DMS153 treated with DMSO at 0.1 percent for 48 hours (cell line): ENCODE measurements at regions not wholly inside any gene's neighbourhood (a gene's known extent, or its start where the extent isn't known, plus 50 kb on each side); places are given as distances from the start of the nearest gene placed in this dataset.

Experiments
- DNase-seq: peaks from one replicate; lab custom pipeline; 2025; ENCODE audit not compliant: unreplicated experiment; lab: John Stamatoyannopoulos, UW

DNA sequence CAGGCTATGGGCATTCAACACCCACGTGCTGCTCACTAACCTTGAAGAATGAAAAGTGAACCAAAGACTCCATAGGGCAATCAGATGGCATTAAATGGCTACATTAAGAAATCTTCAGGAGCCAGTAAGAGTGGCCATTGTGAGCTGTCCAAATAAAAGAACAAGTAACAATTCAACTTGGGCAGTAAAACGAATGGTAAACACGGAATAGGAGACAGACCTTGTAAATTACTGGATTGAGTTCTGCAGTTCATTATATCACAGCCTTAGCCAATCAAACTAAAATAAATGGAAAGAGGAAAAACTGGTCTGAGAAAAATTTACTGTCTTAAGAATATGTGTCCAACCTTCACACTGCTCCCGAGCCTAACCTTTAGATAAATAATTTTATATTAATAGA lies 306.5 kb upstream of the ZNF521 start:
- no peak for DNase-seq

DNA sequence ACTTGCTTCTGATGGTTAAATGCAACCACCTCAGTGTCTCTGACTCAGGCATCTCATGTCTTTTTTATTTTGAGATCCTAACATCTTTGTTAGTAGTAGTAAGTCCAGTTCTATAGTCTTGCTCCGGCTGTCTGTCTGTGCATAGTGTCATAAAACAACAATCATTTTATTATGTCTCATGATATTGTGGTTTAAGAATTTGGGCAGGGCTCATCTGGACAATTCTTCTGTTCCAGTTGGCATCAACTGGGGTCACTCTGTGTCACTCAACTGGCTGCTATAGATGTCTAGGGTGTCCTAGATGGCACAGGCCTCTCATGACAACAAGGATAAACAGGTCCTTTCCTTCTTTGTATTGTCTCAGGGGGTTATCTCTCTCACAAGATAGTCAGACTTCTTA lies 299.6 kb upstream of the ZNF521 start:
- no peak for DNase-seq

DNA sequence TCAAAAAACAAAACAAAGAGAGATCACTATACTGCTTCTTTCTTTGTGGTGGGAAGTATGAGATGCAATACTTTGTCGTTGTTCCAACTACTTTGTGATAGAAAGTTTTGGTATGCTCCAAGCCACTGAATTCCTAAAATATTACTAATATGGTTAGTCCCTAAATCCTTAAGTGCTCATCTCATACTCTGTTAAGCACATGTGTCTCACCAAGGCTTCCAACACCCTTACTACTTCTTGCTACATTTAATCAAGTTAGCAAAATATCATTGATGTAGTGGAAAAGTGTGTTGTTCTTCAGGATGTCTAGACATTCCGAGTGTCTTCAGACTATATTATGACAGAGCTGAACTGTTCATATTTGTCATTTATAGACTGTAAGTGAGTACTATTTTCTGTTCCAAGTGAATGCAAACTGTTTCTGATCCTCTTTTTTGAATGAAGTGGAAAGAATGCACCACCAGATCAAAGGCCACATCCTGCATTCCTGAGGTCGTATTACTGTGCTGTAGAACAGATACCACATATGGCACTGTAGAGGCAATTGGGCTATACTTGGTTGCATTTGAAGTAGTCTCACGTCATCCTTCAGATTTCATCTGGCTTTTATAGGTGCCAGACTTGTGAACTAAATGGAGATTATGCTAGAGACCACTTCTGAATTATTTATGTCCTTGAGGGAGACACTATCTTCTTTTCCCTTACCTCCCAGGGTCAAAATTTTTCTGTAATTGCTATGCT lies 298.4 kb upstream of the ZNF521 start:
- no peak for DNase-seq

DNA sequence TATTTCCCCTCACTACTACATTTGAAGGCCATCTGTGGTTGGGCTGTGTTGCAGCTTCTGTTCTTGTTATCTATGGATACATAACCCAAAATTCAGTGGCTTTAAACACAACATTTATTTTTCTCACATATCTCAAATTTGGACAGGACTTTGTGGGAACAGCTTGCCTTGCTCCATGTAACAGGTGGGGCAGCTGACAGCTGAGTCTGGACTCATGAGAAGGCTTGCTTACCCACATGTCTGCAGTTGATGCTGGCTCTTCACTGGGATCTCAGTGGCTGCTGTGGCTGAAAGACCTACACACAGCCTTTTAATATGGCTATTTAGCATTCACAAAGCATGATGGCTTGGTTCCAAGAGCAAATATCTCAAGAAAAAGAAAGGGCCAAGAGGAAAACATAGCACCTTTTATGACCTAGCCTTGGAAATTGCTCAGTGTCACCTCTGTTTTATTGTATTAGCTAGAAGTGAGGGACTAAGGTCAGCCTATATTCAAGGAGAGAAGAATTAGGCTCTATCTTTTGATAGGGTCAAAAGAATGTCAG lies 296.8 kb upstream of the ZNF521 start:
- DNase-seq = no peak

DNA sequence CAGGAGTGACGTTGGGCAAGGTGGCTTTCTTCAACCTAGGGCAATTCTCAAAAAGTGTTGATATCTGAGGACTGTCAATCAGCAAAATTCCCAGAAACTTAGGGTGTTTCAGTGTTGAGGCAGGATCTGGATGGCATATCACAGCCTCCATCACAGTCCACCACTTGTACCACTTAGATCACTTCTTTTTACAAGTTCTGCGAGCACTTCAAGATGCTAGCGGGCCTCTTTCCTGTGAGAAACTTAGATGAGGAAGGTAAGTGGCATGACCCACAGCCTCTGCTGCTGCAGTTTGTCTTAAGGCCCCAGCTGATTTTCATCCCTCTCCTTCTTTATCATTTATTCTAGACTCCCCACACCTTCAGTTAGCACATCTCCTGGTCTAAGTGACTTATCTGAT lies 295.4 kb upstream of the ZNF521 start:
- DNase-seq = no peak

DNA sequence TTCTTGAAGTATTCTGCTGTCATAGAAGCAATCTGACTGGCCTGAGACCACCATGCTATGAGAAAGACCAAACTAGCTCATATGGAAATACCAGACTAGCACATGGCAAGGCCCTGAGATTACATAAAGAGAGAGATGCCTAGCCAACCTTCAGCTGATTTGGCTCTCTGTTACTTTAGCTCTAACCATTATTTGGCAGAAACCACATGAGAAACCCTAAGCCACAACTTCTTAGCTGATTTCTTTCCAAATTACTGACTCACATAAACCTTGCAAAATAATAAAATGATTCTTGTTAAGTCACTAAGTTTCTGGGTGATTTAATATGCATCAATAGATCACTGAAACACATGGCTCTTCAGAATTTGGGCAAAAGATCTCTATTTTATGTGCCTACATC lies 295.0 kb upstream of the ZNF521 start:
- no peak for DNase-seq

DNA sequence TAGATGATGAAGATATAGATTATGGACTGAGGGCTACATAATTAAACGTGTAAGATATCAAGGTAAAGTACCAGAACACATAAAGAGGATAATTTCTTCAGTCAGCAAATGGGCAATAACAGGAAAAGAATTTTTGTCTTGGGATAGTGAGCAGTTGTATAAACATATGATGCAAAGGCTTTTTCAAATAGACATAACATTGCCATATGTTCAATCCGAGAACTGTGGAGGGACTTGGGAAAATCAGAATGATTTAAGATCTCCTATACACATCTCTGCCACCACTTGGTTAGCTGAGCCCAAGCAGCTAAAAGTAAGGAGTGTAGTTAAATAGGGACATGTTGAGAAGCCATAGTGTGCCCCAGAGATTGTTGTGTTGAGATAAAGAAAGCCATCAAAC lies 287.6 kb upstream of the ZNF521 start:
- no peak for DNase-seq

DNA sequence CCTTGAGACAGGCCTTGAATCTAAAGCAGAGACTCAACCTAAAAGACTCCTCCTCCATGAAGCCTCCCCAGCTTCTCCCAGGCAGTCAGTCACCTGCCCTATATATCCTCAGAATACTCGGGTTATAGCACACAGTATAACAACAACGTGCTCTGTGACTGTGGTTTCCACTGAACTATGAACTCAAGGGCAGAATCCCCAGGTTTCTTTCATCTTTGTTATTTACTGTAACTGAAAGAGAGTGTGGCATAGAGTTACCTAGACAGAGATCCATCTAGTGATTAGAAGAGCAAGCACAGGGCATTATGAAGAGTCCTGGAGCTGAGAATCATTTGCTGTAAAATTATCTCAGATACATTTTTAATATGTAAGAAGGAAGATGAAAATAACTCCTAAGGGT lies 281.6 kb upstream of the ZNF521 start:
- DNase-seq = no peak

DNA sequence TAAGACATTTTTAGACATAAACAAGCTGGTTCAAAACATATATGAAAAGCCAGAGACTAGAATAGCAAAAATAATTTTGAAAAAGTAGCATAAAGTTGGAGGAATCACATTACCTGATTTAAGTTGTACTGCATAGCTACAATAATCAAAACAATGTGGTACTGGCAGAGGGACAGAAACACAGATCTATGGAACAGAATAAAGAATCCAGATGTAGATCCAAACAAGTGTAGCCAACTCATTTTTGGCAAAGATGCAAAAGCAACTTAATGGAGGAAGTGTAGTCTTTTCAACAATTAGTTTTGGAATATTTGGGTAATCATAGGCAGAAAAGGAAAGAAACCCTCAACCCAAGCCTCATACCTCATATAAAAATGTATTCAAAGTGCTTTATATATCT lies 278.7 kb upstream of the ZNF521 start:
- DNase-seq = no peak

DNA sequence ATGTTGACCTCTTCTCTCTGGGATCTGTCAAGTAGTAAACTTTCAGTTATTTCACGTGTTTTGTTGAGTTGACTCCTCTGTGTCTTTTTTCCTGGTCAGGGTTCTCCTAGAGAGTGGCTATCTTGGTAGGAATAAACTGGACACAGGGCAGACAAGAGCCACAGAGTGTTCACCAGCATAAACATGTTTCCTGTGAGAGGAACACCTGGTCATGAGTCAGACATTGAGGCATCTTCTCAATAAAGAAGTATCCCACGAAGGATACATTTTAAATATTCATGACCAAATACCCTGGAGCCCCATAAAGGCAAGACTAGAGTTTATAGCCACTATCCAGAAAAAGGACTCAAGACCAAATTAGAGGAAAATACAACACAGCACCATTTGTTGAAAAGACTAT lies 269.7 kb upstream of the ZNF521 start:
- no peak for DNase-seq

DNA sequence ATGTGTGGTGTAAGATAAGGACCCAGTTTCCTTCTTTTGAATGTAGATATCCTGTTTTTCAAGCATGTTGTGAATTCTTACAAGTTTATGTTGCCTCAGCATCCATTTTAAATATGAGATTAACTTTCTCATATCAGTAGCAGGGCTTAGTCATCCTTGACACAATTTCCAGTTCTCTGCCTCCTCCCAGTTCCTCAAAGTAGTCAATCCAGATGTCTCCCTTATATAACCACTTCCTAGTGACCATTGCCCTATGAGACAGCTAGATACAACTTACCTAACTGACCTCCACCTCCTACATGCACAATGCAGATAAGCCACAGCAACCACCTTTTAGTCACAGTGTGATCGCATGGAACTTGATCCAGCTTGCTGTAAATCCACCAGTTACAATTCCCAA lies 269.2 kb upstream of the ZNF521 start:
- DNase-seq = no peak

DNA sequence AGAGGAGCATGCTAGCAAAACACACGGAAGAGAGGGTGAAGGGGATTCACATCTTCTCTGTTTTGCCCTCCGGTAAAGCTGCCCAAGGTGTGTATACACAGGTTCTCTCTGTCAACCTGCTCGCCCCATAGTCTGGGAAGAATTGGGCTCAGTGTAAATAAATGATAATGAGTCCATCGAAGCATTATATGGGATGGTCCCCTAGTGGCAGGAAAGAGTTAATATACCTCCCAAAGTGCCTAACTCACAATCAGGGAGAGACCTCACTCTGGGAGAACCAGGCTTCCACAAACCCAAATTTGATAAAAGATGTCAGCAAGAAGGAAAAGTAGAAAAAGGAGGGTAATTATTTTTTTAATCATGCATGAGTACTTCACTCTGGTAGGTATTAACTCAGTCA lies 262.2 kb upstream of the ZNF521 start:
- no peak for DNase-seq

DNA sequence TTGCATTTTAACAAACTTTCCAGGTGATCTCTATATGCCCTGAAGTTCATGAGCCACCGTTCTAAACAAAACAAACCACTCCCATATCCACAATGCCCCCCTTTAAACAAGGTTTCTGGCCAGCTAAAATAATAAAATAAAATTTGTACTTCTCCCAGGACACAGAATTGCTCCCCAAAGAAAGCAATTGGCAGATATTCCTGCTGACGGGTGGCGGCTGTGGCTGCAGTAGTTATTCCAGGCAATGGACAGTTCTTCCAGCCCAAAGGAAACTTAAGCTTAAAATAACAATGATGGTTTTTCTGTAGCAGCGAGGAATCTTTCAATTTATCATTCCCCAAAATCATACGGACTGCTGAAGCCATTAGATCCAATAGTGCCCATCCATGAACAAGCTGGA lies 260.5 kb upstream of the ZNF521 start:
- no peak for DNase-seq

DNA sequence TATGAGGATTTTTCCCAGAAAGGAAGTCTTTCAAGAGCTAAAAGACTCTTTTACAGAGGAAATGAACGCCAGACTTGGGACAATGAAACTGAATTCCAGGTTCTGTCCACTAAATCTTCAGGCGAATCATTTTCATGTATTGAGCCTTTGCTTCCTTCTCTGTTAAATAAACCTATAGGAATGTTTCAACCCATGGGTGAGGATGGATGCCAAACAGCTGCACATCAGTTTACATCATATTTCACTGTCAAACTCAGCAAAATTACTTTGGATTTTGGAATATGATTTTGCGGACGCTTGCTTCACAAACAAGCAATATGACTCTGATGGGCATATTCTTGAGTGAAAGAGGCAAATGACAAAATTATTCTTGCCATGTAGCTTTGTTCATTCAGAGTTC lies 256.1 kb upstream of the ZNF521 start:
- no peak for DNase-seq

DNA sequence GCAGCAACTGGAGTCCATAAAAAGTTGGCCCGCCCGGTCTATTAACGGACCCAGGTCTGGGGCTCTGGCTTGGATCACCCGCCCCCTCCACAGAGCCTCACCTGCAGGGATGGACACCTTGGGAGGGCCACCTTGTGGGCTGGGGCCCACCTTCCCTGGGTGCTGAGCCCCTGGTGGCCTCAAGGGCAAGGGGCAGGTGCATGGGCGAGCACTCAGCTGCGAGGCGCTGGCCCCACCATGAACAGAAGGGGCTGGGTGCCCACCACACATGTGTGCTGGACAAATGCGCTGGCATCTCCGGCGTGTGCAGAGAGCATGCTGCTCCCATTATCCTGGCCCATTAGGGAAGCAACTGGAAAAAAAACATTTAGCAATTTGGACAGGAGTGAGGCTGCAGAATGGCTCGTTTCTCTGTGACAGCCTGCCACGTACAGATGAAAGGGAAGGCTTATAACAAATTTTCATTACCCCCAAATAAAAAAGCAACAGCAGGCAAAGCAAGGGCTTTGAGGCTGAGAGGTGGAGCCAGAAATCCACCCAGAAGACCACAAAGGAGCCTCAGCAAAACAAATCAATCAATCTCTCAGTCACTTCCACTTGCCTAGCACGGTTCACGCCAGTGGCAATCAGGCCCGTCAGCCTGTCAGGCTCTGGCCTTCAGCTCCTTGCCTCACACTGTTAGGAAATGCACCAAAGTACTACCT lies 253.1 kb upstream of the ZNF521 start:
- no peak for DNase-seq

DNA sequence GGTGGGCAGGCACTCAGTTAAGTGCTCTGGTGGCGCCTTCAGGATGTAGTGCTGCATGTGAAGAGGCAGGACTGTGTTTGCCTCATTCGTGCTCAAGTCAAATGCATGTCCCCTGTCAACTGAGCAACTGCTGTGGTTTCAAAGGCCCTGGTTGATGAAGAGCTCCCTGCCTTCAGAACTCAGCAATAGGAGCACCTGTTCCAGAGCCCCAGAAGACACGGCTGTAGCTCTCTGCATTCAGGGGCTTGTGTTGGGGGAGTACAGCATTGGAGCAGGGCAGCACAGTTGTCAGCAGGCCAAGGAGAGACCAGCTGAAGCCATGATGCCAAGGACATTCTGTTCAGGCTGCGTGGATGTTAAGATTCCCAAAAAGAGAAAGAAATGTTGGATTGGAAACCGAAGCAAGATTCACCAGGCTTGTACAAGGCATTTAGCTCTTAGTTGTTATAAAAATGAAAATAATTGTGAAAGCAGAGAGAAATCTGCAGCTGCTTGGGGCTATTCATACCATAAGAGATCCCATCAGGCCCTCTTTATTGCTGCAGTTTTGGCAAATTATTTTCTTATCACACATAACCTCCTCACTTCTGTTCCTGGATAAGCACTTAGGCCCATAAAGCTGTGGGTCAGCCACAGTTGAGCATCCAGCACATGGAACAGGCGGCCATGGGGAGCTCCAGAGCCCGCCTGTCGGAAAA lies 252.4 kb upstream of the ZNF521 start:
- DNase-seq = no peak

DNA sequence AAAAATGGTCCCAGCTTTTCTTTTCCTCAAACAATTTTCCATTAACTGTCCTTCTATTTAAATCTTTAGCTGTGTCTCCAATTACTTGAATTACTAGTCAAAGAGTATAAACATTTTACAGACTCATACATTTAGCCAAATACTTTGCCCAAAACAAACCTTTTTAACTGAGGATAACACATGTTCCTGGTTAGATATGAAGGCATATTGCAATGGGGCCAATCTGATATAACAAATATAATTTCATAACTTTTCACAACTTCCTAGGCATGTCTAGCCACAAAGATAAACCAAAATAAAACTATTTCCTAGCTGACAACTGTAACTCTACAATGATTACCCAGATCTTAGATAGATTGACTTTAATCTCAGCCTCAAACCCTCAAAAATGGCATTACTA lies 247.5 kb upstream of the ZNF521 start:
- no peak for DNase-seq

DNA sequence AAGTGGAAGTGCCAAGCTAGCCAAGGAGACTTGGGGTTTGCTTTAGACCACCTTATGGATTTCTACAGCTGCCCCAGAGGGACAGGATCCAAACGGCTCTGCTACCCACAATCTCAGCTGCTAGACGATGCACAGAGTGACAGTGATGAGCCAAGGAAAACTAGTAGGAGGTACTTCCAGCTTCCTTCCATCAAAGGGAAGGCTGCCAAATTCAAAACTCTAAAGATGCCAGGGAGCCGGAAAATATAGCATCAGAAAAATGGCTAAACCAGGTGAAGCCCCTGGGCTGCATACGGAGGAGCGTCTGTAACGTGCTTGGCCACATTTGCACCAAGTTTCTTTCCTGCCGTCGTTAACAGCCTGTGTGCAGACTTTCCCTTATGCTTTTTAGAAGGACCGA lies 245.5 kb upstream of the ZNF521 start:
- no peak for DNase-seq

DNA sequence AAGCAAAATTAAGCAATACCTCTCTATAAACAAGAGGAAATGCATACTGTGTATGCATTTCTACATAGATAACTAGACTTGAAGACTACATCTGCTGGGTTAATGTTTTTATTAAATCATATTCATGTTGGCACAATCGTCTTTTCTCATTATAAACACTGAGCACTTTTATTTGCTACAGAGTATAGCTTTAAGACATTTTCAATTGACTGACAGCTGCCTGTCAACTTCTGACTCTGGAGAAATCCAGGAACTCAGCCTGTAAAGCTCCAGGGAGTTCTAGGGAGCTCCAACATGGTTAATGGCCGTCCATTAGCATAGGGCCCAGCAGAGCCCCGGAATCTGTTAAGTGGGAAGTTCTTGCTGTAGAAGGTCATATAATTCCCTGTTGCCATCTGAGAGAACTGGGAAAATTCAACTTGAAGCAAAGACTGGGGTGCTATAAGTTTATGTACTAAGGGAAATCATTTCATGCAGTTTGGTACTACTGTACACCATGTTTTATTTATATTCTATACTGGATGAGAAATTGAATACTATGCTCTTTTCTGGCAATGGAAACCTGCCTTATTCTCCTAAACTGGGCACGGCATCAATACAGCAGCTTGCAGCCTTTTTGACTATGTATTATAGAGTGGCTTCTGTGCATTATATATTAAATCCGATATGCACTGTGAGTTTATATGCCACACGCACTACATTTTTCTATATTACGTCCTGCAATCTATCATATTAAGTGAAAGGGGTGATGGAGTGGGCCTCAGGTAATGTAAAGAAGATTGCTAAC lies 243.5 kb upstream of the ZNF521 start:
- DNase-seq = no peak

DNA sequence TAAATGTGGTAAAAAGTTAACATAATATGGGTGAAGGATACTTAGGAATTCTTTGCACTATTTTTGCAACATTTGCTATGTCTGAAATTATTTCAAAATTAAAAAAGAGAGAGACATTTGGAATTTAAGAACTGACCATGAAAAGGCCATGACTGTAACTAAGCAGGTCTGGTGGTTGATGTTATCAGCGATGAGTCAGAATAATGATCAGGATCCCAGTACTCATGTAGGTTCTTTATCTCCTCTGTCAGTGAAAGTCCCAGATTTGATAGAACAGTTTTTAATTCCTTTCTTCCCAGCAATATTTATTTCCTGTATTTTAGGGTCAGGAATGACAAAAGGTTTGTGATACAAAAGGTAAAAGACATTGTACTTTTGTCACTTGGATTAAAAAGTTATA lies 242.4 kb upstream of the ZNF521 start:
- DNase-seq = no peak

DNA sequence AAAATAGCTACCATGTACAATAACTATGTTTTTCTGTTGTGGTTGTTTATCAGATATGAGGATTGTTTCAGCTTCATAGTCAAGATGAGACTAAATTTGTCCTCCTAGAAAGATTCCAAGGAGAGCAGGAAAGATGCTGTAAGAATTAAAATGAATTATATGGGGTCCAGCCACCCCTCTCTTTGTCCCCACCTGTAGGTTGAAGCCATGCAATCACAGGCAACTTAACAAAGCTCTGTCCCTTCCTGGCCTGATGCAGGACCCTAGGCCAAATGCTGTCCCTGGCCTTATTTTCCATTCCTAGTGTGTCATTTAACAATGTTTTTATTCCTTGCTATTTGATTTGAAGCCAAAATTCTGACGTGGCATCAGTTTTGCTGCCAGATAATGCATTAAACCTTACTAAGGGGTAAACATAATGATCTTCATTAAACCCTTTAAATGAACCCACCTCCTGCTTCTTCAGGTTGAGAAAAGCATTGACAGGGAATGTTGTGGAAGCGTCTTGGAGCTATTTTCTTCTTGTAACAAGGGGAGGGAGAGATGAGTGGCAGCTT lies 240.9 kb upstream of the ZNF521 start:
- DNase-seq = no peak
